Prostate gland (tissue), 2 donors: ENCODE measurements at regions not wholly inside any gene's neighbourhood (a gene's known extent, or its start where the extent isn't known, plus 50 kb on each side); places are given as distances from the start of the nearest gene placed in this dataset.
"Not testable (repeated sequence)": the region's sequence is repeated elsewhere in the genome, so short reads cannot be mapped to it uniquely, and the experiment has no call there.

Source experiments
- DNase-seq: peaks from one replicate; pipeline ENCODE4 v3.0.0-alpha.2; 2019; ENCODE audit warnings: low spot score
- H3K27ac ChIP-seq, 2 donors: fragments of 200-600 bp; sonication (generic); 2 replicates each; pipeline ENCODE4 v1.5.1; 2017 to 2019
- H3K27me3 ChIP-seq: fragments of 200-600 bp; sonication (generic); replicated peaks from 2 replicates; pipeline ENCODE4 v1.5.1; 2019; ENCODE audit not compliant: insufficient read depth
- H3K36me3 ChIP-seq, 2 donors: fragments of 200-600 bp; sonication (generic); 1 replicate in 1 of 2; 2 replicates in 1 of 2; pipeline versions ENCODE4 v1.5.1 to v1.8.1; 2017 to 2019
- H3K4me1 ChIP-seq: fragments of 200-600 bp; sonication (generic); replicated peaks from 2 replicates; pipeline ENCODE4 v1.5.1; 2019
- H3K4me3 ChIP-seq, 2 donors: fragments of 200-600 bp; sonication (generic); 2 replicates each; pipeline ENCODE4 v1.5.1; 2017 to 2019
- H3K9me3 ChIP-seq: fragments of 200-600 bp; sonication (generic); 2 replicates; pipeline ENCODE4 v1.5.1; 2017
- POLR2A ChIP-seq: fragments of 450-650 bp; IDR thresholded peaks from one replicate; pipeline ENCODE4 v1.6.1; 2016; ENCODE audit warnings: antibody characterized with exemption, mild to moderate bottlenecking
- POLR2AphosphoS5 ChIP-seq: sonication (generic); formaldehyde crosslinking; IDR thresholded peaks from one replicate; pipeline ENCODE4 v1.6.1; 2017; ENCODE audit warnings: antibody characterized with exemption
- WGBS: methylation state at CpG from one replicate; pipeline ENCODE4 v1.1.5; 2018; 5-methylcytosine and 5-hydroxymethylcytosine counted together
- intact Hi-C: fragments of 100-400 bp; cut with DNase I; formaldehyde crosslinking; loops from one replicate; pipeline ENCODE4 v1.14.2; 2022
- TF ChIP-seq, protein P1 (sequence below), 4 experiments: fragments of 200-600 bp in 2 of 4; fragments of 450-650 bp in 2 of 4; sonication (generic) in 2 of 4; IDR thresholded peaks; 1 replicate in 3 of 4; 2 replicates in 1 of 4; pipeline ENCODE4 v1.5.1; 2016 to 2019; ENCODE audit warnings: antibody characterized with exemption in 4 of 4, mild to moderate bottlenecking in 2 of 4, moderate library complexity in 2 of 4

DNA sequence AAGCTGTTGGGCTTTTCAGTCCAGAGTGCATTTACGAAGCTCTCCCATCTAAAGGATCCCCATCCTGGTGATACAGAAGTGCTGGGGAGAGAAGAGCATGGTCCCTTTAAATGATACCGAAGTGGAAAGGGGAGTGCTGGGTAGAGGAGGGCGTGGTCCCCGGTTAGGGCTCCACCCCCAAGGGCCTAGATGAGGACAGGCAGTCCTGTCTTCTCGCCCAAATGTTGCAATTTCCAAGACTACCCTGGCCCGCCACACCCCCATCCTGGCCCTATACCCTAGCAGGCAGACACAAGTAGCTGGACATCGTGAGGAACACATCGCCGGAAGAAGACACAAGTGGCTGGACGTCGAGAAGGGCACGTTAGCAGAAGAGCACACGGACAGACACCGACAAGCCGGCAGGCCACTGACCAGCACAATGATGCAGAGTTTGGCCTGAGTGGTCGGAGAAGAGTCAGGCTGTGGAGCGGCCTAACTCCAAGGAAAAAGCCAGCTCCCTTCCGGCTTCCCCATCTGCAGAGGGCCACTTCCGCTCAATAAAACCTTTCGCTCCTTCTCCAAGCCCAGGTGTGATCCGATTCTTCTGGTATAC is 439.5 kb upstream of the NRP1 start:
- Histone ChIP-seq H3K4me3 (no peak overlapping the region), H3K4me1 (no peaks in the 10 kb centered on the region), H3K36me3 (no peaks in the 10 kb centered on the region), H3K27me3 (no peaks in the 10 kb centered on the region), H3K9me3 (no peaks in the 10 kb centered on the region), H3K27ac (no peak overlapping the region)
- no peak for DNase-seq
- intact Hi-C loops: no loop called here
- 95% methylated on average over 21 of the region's 21 CpGs for WGBS
- TF ChIP-seq POLR2AphosphoS5: no peak
- no peak for TF ChIP-seq POLR2A
- TF ChIP-seq, protein P1, sequence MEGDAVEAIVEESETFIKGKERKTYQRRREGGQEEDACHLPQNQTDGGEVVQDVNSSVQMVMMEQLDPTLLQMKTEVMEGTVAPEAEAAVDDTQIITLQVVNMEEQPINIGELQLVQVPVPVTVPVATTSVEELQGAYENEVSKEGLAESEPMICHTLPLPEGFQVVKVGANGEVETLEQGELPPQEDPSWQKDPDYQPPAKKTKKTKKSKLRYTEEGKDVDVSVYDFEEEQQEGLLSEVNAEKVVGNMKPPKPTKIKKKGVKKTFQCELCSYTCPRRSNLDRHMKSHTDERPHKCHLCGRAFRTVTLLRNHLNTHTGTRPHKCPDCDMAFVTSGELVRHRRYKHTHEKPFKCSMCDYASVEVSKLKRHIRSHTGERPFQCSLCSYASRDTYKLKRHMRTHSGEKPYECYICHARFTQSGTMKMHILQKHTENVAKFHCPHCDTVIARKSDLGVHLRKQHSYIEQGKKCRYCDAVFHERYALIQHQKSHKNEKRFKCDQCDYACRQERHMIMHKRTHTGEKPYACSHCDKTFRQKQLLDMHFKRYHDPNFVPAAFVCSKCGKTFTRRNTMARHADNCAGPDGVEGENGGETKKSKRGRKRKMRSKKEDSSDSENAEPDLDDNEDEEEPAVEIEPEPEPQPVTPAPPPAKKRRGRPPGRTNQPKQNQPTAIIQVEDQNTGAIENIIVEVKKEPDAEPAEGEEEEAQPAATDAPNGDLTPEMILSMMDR (IDR thresholded peaks at IDR 0.05): no peak

DNA sequence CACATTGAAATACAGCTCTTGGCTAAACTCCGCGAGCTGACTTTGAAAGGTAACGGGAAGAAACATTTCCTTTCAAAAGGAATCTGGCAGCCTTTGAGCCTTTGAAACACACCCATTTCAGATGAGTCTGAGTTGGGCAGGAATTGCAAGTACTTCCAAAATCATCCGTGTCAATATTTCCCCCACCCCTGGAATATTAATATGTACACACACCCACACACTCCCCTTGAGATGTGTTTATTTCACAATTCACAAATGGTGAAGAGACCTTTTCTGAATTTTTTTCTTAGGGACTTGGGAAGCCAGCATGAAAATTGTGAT is 438.7 kb upstream of the NRP1 start:
- peak; percentile 39 for DNase-seq
- TF ChIP-seq POLR2AphosphoS5 (no peak), POLR2A (no peak)
- Histone ChIP-seq H3K4me1 (no peaks in the 10 kb centered on the region), H3K9me3 (no peaks in the 10 kb centered on the region), H3K36me3 (no peaks in the 10 kb centered on the region), H3K4me3 (no peak overlapping the region), H3K27me3 (no peaks in the 10 kb centered on the region), H3K27ac (no peak overlapping the region)
- intact Hi-C loops: no loop called here
- WGBS: 5% methylated on average over 4 of the region's 4 CpGs

DNA sequence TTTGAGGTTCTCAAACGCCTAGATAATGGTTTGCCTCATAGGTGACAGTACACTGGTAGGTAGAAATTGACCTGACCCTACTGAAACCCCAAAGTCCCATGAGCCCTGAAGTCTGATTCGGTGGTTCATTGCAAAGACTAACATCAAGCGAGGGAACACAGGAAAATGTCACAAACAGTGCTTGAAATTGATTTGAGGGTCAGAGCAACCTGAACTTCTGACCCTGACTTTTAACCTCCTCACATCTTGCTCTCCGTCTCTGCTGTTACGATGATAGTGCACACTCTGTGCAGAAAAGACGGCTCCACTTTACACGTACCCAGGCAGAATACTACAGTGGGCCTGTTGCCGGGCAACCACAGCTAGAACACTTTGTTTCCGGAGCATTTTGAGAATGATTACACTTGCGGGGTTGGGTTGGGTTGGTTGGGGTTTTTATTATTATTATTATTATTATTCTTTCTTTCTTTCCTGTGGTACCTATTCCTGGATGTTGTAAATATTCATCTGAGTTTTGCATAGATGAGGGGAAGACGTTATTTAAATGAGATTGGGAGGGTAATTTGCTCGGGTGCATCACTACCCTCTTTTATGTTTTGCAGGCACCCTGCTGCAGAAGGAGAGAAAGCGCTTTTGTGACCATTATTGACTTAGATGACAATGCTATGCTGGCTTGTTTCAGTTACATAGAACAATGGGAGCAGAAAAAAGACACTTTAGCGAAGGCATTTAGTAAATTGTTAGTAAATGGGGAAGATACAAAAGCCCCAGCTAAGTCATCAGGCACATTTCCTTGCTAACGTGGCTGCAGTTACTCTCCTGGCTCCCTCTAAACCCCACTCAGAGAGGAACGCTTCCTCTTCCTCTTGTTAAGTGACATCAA is 438.1 kb upstream of the NRP1 start:
- Histone ChIP-seq H3K4me1 (no peaks in the 10 kb centered on the region), H3K9me3 (no peaks in the 10 kb centered on the region), H3K4me3 (no peak overlapping the region), H3K27me3 (no peaks in the 10 kb centered on the region), H3K27ac (no peak overlapping the region), H3K36me3 (no peaks in the 10 kb centered on the region)
- TF ChIP-seq POLR2AphosphoS5 (peak; percentile 69), POLR2A (no peak)
- no peak for DNase-seq
- intact Hi-C loops: no loop called here
- WGBS: 47% methylated on average over 16 of the region's 16 CpGs

DNA sequence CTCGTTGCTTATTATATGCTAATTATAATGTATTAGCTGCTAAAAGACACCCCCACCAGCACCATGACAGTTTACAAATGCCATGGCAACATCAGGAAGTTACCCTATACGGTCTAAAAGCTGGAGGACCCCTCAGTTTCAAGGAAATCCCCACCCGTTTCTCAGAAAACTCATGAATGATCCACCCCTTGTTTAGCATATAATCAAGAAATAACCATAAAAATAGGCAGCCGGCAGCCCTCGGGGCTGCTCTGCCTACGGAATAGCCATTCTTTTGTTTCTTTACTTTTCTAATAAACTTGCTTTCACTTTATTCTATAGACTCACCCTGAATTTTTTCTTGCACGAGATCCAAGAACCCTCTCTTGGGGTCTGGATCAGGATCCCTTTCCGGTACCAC is 437.4 kb upstream of the NRP1 start:
- H3K9me3 ChIP-seq, H3K27me3 ChIP-seq, H3K4me1 ChIP-seq, intact Hi-C loops, H3K27ac ChIP-seq, DNase-seq, H3K4me3 ChIP-seq, H3K36me3 ChIP-seq: not testable (repeated sequence)
- 69% methylated on average over 8 of the region's 8 CpGs for WGBS

DNA sequence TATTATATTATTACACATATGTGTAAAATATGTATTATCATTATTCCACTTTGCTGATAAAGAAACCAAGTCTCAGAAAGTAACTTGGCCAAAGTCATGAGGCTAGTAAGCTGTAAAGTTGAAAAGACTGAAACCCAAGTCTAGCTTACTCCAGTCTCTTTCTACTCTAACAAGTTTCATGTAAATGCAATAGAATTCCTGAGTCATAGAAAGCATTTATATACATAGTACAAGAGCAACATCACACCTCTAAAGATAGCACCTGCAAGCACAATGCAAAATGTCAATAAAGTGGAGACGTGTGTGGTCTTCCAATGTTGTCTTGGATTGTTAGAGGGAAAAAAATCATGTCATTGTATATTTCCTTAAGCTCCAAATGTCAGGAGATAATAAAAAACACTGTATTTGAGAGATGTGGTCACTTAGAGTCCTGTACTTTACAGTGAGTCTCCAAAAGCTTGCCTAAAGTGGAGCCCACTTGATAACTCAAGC is 430.3 kb upstream of the NRP1 start:
- TF ChIP-seq POLR2A: no peak
- no peak for TF ChIP-seq POLR2AphosphoS5
- TF ChIP-seq, protein P1 (IDR thresholded peaks at IDR 0.05): no peak
- DNase-seq: no peak
- H3K27me3 ChIP-seq: no peaks in the 10 kb centered on the region
- H3K9me3 ChIP-seq: no peaks in the 10 kb centered on the region
- no peak overlapping the region for H3K4me3 ChIP-seq
- intact Hi-C loops: no loop called here
- WGBS: 94% methylated on average over 1 of the region's 1 CpG
- H3K36me3 ChIP-seq: no peaks in the 10 kb centered on the region
- H3K4me1 ChIP-seq: no peaks in the 10 kb centered on the region
- H3K27ac ChIP-seq: no peak overlapping the region

DNA sequence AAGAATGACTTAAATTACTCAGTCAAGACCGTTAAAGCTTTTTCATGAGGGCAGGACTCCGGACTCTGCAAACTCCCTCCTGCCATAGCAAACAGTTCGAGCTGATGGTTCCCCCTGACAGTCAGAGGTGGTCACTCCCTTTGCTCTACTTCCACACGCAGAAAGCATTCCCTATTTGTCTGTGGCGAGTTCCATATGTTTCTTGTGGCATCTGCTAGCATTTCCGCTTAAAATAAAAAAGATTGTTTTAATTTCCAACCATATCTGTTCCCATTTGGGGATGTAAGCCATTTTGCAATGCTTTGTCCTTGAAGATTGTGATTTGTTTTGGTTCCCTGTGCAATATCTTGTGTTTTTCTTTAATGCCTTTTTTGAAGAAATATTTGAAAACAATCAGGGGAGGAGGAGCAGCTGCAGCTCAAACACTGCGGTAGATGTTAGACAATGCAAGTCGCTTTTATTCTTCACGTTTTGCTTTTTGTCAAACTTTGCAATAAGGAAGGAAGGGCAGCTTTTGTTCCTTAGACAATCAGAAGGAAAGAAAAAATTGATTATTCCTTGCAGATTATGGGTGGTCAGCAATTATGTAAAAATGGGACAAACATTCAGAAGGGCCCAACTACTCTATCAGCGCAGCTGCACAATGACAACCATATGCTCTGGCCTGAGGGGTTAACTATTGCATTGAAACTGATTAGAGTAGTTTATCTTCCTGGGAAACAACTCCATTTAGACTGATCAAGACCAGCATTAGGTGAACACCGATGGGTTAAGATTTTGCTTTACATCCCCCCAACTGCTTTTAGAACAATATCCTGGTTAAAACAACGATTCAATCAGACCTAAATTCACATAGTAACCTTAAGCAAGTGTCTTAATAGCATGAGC is 425.8 kb upstream of the NRP1 start:
- no peak for DNase-seq
- TF ChIP-seq POLR2AphosphoS5 (no peak), POLR2A (no peak)
- TF ChIP-seq, protein P1 (IDR thresholded peaks at IDR 0.05): no peak
- Histone ChIP-seq H3K27me3 (no peaks in the 10 kb centered on the region), H3K9me3 (no peaks in the 10 kb centered on the region), H3K4me3 (no peak overlapping the region), H3K4me1 (no peaks in the 10 kb centered on the region), H3K36me3 (no peaks in the 10 kb centered on the region), H3K27ac (no peak overlapping the region)
- intact Hi-C loops: no loop called here
- 81% methylated on average over 12 of the region's 12 CpGs for WGBS
